ENCODE measurements at regions not wholly inside any gene's neighbourhood (a gene's known extent, or its start where the extent isn't known, plus 50 kb on each side); places are given as distances from the start of the nearest gene placed in this dataset.
"Not testable (repeated sequence)": the region's sequence is repeated elsewhere in the genome, so short reads cannot be mapped to it uniquely, and the experiment has no call there.

- no peak for DNase-seq
These were observed 251.5 kb downstream of the MID1IP1 start for GRCh38 chrX:39052751-39053150.

GRCh38 chrX:39058724-39059123 is 257.5 kb downstream of the MID1IP1 start:
- no peak for DNase-seq

DNA sequence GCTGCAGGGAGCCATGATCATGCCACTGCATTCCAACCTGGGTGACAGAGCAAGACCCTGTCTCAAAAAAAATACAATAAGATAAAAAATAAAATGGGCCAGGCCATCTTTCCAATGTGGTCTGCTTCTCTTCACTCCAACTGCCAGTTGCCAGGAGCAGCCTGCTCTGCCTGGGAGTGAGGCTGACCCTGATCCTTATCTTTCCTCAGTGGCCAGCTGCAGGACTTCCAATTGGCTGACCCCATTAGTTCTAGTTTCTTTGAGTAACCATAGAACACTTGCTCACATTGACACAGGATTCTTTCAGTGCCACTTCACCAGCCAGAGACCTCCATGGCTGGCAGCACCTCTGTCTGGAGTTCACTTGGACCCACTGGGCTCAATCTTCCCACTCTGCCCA is 258.6 kb downstream of the MID1IP1 start:
- no peak for DNase-seq

GRCh38 chrX:39063037-39063436 is 261.8 kb downstream of the MID1IP1 start:
- no peak for DNase-seq

- DNase-seq, result no peak
These were observed 262.4 kb downstream of the MID1IP1 start for GRCh38 chrX:39063702-39064101.

DNA sequence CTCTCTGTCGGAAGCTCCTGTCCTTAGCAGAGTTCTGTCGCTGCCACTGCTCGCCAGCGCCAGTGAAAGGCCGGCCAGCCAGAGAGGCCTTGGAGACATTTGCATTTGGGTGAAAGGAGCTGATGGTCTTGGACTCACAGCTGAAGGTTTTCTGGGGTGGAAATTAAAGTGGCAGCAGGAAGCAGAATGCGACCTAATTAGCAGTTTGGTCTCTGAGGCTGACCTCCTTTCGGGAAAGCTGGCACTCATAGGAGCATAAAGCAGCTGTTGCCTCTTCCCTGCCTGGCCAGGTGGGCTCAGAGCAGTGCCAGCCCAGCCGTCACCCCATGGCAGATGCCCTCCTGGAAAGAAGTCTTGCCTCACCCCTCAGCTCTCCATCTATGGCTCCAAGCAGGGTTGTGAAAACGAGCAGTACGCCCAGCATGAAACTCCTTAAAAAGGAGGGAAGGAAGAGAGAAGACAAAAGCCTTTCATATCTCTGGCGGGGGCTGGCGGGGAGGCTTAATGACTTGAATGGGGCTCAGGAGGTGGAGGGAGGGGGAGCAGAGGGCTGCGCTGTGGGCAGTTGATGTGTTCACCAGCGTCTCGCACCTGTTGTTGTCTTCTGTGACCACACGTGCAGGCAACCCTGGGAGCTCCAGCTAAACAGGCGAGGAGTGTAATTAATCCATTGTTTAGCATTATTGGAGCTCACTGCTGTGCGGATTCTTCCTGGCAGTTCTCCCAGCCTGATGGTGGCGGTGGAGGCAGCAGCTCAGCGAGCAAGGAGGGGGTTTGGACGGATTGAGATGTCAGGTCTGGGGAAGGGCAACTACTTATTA is 264.0 kb downstream of the MID1IP1 start:
- no peak for DNase-seq

DNA sequence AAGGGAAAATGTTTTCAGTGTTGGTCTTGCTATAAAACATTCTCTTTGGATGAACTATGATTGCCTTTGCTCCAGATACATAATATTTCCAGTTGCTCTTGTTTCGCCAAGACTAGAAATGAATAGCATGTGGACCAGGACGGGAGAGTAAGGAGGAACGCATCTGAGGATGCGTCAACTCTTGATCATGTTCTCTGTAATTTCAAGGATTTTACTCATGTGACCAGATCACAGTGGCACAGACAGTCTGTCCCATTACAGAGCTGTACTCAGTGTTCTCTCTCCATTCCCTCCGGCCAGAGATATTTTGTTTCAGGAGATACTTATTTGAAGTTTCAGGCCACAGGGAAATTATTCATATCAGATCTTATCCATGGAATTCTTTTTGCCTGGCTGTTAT is 266.6 kb downstream of the MID1IP1 start:
- DNase-seq, result no peak

DNA sequence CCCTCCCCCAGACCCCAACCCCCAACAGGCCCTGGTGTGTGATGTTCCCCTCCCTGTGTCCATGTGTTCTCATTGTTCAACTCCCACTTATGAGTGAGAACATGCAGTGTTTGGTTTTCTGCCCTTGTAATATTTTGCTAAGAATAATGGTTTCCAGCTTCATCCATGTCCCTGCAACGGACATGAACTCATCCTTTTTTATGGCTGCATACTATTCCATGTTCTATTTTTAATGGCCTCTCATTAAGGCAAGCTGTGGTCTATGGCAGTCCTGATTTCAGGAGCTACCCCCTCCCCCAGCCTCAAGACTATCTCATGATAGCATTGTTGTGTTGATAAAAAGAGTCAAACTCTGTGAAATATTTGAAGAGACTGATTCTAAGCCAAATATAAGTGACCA is 267.4 kb downstream of the MID1IP1 start:
- not testable (repeated sequence) for DNase-seq

- no peak for DNase-seq
These were observed 268.8 kb downstream of the MID1IP1 start for GRCh38 chrX:39070009-39070408.

- no peak for DNase-seq
These were observed 271.9 kb downstream of the MID1IP1 start for GRCh38 chrX:39073131-39073530.

DNA sequence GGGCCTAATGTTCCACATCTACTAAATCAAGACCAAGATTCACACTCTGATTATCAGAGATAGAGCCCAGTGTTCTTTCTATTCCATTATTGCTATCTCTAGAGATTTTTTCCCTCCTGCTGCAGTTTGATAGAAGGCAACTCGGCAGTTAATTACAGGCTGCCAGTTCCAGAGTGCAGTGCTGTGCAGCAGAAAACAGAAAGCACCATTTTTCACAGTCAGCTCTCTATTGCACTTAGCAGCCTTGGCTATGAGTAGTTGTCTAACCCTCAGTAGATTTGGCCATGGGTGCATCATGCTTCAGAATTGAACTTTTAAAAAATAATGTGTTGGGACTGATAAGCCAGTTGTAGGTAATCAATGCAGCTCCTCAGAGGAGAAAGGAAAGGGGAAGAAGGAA is 295.3 kb downstream of the MID1IP1 start:
- DNase-seq, result no peak

DNA sequence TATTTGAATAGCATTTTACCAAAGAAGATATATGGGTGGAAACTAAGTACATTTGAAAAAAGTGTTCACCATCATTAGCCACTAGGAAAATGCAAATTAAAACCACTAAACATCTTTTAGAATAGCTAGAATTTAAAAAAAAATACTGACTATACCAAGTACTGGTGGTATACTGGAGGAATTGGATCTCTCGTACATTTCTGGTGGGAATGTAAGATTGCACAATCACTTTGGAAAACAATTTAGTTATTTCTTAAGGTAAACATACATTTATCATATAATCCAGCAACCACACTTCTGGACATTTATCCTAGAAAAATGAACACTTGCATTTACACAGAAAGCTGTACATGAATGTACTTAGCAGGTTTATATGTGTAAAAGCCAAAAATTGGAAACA is 303.5 kb downstream of the MID1IP1 start:
- DNase-seq, result no peak

- no peak for DNase-seq
These were observed 310.9 kb downstream of the MID1IP1 start for GRCh38 chrX:39112143-39112542.

GRCh38 chrX:39115166-39115565 is 313.9 kb downstream of the MID1IP1 start:
- no peak for DNase-seq

- no peak for DNase-seq
These were observed 315.8 kb downstream of the MID1IP1 start for GRCh38 chrX:39117101-39117500.

DNA sequence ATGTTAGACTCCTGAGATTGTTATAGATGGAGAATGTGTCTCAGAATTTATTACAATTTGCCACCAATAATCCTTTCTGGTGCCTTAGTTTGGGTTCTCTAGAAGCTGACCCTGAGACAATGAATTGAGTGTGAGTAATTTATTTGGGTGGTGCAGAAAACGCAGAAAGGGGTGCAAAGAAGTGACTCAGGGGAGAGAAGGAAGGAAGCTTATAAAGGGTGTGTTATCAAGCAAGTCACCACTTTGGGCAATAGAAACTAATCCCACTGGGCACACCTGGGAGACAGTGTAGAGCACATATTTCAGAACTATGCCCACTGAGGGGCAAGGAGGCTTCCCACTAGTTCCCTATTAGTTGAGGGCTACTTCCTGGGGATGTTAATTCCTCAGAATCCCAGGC is 320.6 kb downstream of the MID1IP1 start:
- DNase-seq, result no peak

DNA sequence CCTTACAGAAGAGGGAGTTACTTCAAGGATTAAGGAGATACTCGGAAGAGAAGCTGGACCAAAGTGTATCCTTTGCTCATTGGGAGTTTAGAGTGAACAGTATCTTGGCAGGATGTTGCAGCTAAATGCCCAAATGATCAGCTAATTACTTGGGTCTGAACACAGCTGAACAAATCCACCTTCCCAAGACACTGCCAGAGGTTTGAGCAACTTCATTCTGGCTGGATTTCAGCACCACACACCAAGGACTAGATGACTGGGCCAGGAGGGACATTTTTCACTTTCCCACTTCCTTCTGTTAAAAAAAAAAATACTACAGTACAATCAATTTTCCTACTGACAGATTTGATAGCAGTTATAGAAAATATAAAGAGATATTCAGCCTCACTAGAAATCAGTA is 324.6 kb downstream of the MID1IP1 start:
- DNase-seq, result no peak

DNA sequence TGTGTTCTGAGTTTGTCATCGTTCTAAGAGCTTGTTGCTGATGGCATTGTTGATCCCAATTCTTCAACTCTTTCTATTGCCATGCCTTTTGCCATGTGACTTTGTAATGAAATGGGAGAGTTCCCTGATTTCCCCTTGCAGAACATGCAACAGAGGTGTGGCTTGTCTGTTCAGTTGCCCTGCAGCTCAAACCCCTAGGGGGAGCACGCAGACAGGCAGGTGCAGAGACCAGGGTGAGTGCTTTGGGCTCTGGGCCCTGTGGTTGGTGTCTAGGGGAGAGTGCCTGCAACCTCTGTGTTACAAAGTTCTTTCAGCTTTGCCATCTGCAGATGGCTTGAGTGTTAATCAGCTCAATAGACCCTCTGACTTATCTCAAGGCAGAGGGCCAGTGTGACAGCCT is 332.7 kb downstream of the MID1IP1 start:
- DNase-seq, result peak; percentile 31 to 32

DNA sequence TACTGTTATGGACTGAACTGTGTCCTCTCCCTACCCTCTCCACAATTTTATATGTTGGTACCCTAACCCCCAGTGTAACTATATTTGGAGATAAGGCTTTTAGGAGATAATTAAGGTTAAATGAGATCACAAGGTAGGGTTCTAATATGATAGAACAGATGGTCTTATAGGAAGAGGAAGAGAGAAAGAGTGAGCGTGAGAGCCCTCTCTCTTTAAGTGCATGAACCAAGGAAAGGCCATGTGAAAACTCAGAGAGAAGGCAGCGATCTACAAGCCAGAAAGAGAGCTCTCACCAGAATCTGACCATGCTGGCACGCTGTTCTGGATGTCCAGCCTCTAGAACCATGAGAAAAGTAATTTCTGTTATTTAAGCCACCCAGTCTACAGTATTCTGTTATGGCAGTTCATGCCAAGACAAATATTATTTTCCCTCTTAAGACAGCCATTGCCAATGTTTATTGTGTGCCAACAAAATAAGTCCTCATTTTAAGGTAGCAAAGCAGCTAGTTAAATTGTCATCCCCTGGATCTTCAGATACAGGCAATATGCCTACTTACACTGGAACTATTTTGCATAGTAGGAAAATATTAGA is 336.2 kb downstream of the MID1IP1 start:
- DNase-seq, result no peak

DNA sequence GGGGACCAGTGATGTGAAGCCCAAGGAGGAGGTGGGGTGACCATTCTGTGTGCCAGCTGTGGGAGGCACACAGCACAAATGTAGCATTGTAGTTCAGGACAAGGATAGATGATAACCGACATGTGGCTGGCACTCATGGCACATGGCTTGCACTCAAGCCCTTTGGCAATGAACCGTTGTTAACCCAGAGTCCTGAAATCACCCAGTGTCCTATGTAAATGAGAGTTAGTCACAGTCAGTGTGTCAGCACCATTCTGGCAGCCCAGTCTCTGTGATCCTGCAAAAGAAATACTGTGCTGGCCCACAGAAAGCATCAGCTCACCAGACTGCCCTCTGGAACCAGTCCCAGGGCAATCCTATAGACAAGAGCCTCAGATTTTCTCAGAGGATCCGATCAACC is 339.3 kb downstream of the MID1IP1 start:
- no peak for DNase-seq

GRCh38 chrX:39144323-39144722 is 343.1 kb downstream of the MID1IP1 start:
- DNase-seq, result no peak

DNA sequence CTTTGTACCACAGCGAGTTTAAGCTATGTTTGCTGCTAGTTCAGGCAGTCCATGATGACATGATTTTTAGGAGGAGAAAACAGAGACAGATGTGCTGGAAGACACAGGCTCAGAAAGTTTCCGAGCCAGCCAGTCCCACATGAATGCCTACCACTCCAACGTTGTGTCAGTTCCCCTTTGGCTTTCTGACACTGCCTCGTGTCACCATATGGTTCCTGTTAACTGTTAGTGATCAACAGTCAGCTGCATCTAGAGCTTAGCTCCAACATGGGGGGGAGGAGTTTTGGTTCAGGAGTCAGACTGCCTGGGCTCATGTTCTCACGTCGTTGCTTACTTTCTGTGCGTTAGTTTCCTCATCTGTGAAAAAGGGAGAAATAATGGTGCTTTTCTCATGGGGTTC is 343.7 kb downstream of the MID1IP1 start:
- DNase-seq, result no peak

GRCh38 chrX:39145859-39146258 is 344.6 kb downstream of the MID1IP1 start:
- no peak for DNase-seq

DNA sequence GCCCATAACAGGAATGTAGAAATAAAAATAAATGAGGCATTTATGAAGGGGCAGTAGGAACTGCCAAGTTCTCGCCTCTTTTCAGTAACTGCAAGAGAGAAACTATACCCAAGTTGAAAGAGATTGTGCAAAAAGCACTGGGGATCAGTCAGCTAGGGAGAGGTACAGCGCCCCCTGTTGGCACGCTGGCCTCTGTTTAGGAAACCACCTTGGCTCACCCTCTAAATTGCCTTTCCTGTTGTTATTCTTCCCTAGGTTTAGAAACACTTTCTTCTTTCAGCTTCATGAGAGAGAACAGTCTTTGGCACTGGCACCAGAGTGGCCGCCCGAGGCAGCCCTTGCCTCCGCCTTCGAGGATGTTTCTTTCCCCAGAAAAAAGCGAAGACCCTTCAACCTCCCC is 348.5 kb downstream of the MID1IP1 start:
- DNase-seq, result peak; percentile 63 to 74

DNA sequence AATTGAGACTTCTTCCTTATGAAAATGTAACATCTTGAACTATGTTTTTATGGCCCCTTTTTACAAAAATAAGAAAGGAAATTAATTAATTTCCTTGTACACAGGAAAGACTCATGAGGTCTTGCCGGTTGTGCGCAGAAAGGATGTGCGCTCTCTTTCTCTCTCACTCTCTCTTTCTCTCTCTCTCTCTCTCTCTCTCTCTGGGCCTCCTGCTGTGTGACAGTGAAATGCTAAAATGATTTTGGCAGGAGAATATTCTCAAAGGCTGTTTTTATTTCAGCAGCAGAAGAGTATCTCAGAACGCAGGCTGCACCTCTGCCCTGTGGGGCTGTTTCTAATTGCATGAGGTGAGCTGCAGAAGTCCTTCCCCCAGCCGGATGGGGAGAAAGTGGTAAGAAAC is 349.0 kb downstream of the MID1IP1 start:
- DNase-seq, result no peak

All from activated T-cell treated with anti-CD3 and anti-CD28 coated beads, Interleukin-2, amount 50 U/mL, for 48 hours (primary cell).